ENCODE measurements at regions not wholly inside any gene's neighbourhood (a gene's known extent, or its start where the extent isn't known, plus 50 kb on each side); places are given as distances from the start of the nearest gene placed in this dataset.

DNA sequence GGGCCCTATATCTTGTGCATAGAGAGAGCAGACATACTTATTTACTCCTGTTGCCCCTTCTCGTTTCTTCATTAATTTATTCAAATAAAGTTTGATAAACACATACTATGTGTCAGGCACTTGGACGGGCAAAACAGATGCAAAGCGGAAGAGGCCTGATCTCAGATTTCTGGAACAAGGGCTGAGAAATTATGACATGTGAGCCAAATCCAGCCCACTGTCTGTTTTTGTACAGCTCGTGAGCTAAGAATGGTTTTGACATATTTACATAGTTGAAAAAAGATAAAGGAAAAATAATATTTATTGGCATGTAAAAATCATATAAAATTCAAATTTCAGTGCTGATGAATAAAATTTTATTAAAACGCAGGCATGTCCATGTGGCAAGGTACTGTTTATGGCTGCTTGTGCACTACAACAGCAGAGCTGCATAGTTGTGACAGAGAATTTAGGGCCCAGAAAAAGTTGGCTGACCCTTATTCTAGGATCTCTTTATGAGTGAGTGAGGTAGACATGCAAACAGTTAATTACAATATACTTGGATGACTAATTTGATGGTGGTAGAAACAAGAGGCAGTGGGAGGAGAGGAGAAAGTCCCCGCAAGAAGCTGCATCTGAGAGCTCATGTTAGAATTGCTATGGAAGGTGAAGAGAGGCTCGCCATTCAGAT, 68.1 kb upstream of the ITPRID1 start:
- TF ChIP-seq POLR2A (IDR thresholded peaks at IDR 0.05) = no peak
- TF ChIP-seq, protein P1, sequence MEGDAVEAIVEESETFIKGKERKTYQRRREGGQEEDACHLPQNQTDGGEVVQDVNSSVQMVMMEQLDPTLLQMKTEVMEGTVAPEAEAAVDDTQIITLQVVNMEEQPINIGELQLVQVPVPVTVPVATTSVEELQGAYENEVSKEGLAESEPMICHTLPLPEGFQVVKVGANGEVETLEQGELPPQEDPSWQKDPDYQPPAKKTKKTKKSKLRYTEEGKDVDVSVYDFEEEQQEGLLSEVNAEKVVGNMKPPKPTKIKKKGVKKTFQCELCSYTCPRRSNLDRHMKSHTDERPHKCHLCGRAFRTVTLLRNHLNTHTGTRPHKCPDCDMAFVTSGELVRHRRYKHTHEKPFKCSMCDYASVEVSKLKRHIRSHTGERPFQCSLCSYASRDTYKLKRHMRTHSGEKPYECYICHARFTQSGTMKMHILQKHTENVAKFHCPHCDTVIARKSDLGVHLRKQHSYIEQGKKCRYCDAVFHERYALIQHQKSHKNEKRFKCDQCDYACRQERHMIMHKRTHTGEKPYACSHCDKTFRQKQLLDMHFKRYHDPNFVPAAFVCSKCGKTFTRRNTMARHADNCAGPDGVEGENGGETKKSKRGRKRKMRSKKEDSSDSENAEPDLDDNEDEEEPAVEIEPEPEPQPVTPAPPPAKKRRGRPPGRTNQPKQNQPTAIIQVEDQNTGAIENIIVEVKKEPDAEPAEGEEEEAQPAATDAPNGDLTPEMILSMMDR (IDR thresholded peaks at IDR 0.05) = no peak
